Activated T-cell treated with anti-CD3 and anti-CD28 coated beads, Interleukin-2, amount 50 U/mL, for 24 hours (primary cell): ENCODE measurements at regions not wholly inside any gene's neighbourhood (a gene's known extent, or its start where the extent isn't known, plus 50 kb on each side); places are given as distances from the start of the nearest gene placed in this dataset.

Experiments used
- DNase-seq: peaks from one replicate; pipeline ENCODE4 v3.0.0-alpha.2; 2020
- H3K27ac Mint-ChIP-seq: 2 replicates; pipeline ENCODE4 v1.8.0; 2020; ENCODE audit warnings: mild to moderate bottlenecking, mixed read lengths
- H3K27me3 Mint-ChIP-seq: 2 replicates; pipeline ENCODE4 v1.8.0; 2020; ENCODE audit warnings: mixed read lengths
- H3K36me3 Mint-ChIP-seq: 2 replicates; pipeline ENCODE4 v1.8.0; 2020; ENCODE audit warnings: low read depth, mixed read lengths
- H3K4me1 Mint-ChIP-seq: 2 replicates; pipeline ENCODE4 v1.8.0; 2020; ENCODE audit warnings: low read depth, mixed read lengths
- H3K4me3 Mint-ChIP-seq: 2 replicates; pipeline ENCODE4 v1.8.0; 2020; ENCODE audit warnings: mild to moderate bottlenecking, moderate library complexity, mixed read lengths
- H3K9me3 Mint-ChIP-seq: 2 replicates; pipeline ENCODE4 v1.8.0; 2020; ENCODE audit warnings: mixed read lengths

- Mint-ChIP-seq H3K36me3 (no peaks in the 10 kb centered on the region), H3K4me3 (no peak overlapping the region), H3K9me3 (no peaks in the 10 kb centered on the region), H3K27ac (no peak overlapping the region), H3K27me3 (no peaks in the 10 kb centered on the region), H3K4me1 (peaks cover 25% of the 10 kb centered on the region)
- DNase-seq: no peak
Observed at GRCh38 chr12:3996322-3996721, 123.1 kb upstream of the PARP11 start.

GRCh38 chr12:3995306-3995705 lies 122.1 kb upstream of the PARP11 start:
- peaks cover 25% of the 10 kb centered on the region for H3K4me1 Mint-ChIP-seq
- H3K27ac Mint-ChIP-seq: no peak overlapping the region
- no peak overlapping the region for H3K4me3 Mint-ChIP-seq
- no peak for DNase-seq
- H3K9me3 Mint-ChIP-seq: no peaks in the 10 kb centered on the region
- H3K36me3 Mint-ChIP-seq: no peaks in the 10 kb centered on the region
- no peaks in the 10 kb centered on the region for H3K27me3 Mint-ChIP-seq

DNA sequence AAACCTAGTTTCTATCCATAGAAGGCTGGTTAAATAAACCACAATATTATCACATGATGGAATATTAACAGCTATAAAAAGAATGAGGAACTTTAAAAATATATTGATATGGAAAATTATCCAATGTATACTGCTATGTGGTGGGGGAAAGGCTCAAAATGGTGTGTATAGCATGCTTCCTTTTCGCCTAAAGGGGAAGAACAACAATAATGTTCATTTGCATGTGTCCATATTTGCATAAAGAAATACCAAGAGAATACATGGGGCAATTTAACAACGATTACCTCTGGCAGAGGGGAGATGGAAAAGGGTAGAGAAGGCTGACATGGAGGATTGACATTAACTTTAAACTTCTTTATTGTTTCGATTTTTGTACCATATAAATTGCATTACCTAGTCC lies 121.3 kb upstream of the PARP11 start:
- Mint-ChIP-seq H3K27me3 (no peaks in the 10 kb centered on the region), H3K27ac (no peak overlapping the region)

GRCh38 chr12:3992945-3993344 lies 119.7 kb upstream of the PARP11 start:
- Mint-ChIP-seq H3K36me3 (no peaks in the 10 kb centered on the region), H3K4me3 (no peak overlapping the region), H3K9me3 (no peaks in the 10 kb centered on the region), H3K27ac (no peak overlapping the region), H3K4me1 (peaks cover 33% of the 10 kb centered on the region), H3K27me3 (no peaks in the 10 kb centered on the region)
- DNase-seq: no peak

More for the DNA sequence above, 121.3 kb upstream of the PARP11 start:
- no peaks in the 10 kb centered on the region for H3K36me3 Mint-ChIP-seq
- H3K4me3 Mint-ChIP-seq: no peak overlapping the region
- DNase-seq: no peak
- peaks cover 26% of the 10 kb centered on the region for H3K4me1 Mint-ChIP-seq
- H3K9me3 Mint-ChIP-seq: no peaks in the 10 kb centered on the region

DNA sequence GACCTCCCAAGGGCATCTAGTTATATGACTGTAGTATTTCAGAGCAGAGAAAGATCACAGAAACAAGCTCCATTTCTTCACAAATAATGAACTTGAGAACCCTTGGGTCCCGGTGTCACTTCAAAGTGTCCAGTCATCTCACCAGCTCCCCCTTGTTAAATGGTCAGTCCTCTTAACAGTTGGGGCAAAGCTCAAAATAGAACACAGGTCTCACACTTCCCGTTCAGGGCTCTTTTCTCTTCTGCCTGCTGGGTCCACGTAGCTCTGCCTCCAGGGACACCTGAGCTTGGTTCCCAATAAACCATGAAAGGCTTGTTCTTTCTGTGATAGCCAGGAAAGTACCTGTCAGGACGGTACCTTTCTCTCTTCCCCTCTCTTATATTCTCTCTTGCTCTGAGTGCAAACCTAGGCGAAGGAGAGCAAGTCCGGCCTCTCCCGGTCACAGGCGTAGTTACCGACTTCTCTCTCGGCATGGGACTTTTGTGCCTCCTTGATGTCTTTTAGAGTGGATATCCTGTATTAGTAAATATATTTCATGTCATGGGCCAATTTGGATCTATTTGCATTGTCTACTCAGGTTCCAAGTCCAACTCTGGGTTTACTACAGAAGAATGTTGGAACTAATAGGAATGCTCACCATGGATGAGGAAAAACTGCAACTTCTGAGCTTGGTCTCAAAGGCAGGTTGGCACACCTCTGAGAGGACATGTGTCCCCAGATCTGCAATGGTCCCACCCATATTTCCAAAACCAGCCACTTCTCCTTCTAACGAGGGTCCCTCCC lies 118.8 kb upstream of the PARP11 start:
- Mint-ChIP-seq H3K27me3 (no peaks in the 10 kb centered on the region), H3K36me3 (no peaks in the 10 kb centered on the region), H3K27ac (no peak overlapping the region), H3K4me3 (no peak overlapping the region), H3K9me3 (no peaks in the 10 kb centered on the region), H3K4me1 (peaks cover 38% of the 10 kb centered on the region)
- no peak for DNase-seq

DNA sequence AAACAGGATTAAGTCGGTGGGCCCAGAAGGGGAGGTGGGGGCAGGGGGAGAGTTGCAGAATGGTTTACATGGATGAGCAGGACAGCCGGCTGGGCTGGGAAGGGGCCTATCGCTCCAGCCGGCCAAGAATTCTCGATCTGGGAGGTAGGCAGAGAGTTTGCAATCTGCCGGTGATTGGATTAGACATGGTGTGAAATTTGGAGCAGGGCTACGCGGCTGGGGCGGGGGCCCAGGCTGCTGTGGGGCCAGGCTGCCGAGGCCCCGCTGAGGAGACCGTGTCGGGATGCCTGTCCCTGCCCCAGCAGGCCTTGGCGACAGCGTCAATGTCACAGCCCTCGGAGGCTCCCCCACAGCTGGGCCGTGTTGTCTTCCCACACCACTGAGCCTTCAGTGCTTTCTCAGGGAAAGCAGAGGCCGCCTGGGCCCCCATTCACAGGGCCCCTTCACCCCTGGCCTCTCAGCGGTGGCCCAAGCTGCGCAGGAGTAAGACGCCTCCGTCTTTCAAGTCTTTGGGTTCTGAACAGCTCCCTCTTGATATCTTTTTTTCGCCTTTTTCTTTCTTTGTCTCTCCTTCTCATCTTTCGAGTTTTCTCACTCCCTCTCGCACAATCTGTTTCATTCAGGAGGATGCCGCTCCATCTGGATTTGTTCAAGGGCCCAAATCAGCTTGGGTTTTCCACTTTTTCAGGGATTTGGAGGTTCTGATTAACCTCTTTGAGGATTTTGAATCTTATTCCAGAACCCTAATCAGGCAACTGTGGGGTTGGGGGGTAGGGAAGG lies 117.5 kb upstream of the PARP11 start:
- Mint-ChIP-seq H3K36me3 (no peaks in the 10 kb centered on the region), H3K9me3 (no peaks in the 10 kb centered on the region), H3K4me3 (no peak overlapping the region), H3K4me1 (peaks cover 34% of the 10 kb centered on the region), H3K27ac (no peak overlapping the region), H3K27me3 (no peaks in the 10 kb centered on the region)
- DNase-seq: no peak

DNA sequence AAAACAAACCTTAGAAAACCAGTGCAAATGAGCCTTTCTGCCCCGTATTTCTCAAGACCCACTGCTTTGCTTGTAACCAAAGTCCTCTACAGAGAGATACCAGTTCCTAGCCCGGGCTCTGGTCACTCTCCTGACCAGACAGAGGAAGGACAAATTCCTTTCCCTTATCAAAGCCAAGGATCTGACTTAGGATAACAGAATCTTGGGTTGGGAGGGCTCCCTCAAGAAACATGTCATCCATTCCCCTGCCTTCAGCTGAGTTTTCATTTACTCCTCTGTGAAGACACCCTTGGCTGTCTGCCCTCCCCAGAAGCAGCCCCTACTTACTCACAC lies 116.0 kb upstream of the PARP11 start:
- no peak for DNase-seq
- Mint-ChIP-seq H3K4me3 (no peak overlapping the region), H3K27ac (peak overlapping the region; percentile 78), H3K4me1 (peaks cover 34% of the 10 kb centered on the region), H3K36me3 (no peaks in the 10 kb centered on the region), H3K27me3 (no peaks in the 10 kb centered on the region), H3K9me3 (no peaks in the 10 kb centered on the region)

GRCh38 chr12:3988519-3989217 lies 115.5 kb upstream of the PARP11 start:
- peak; percentile 50 for DNase-seq
- no peaks in the 10 kb centered on the region for H3K36me3 Mint-ChIP-seq
- H3K27ac Mint-ChIP-seq: peak overlapping the region; percentile 78
- no peaks in the 10 kb centered on the region for H3K9me3 Mint-ChIP-seq
- H3K4me1 Mint-ChIP-seq: peaks cover 34% of the 10 kb centered on the region
- no peak overlapping the region for H3K4me3 Mint-ChIP-seq
- H3K27me3 Mint-ChIP-seq: no peaks in the 10 kb centered on the region

DNA sequence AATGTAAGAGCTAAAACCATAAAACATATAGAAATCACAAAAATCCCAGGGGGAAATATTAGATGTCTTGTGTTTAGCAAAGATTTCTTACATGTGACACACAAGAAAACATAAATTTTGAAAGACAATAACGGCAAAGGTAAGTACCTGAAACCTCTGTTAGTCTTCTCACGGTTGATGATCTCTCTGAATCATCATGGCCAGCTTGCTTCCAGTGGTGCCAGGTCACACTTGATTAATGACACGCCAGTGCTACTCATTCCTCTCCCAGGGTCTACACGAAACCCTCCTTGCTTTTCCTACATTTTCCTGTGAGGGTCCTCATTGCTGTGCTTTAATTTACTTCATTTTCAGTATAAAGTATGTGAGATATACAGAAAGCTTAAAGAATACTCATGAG lies 114.4 kb upstream of the PARP11 start:
- Mint-ChIP-seq H3K27ac (no peak overlapping the region), H3K27me3 (no peaks in the 10 kb centered on the region), H3K4me1 (peaks cover 34% of the 10 kb centered on the region), H3K9me3 (no peaks in the 10 kb centered on the region), H3K4me3 (no peak overlapping the region), H3K36me3 (no peaks in the 10 kb centered on the region)
- DNase-seq: no peak

DNA sequence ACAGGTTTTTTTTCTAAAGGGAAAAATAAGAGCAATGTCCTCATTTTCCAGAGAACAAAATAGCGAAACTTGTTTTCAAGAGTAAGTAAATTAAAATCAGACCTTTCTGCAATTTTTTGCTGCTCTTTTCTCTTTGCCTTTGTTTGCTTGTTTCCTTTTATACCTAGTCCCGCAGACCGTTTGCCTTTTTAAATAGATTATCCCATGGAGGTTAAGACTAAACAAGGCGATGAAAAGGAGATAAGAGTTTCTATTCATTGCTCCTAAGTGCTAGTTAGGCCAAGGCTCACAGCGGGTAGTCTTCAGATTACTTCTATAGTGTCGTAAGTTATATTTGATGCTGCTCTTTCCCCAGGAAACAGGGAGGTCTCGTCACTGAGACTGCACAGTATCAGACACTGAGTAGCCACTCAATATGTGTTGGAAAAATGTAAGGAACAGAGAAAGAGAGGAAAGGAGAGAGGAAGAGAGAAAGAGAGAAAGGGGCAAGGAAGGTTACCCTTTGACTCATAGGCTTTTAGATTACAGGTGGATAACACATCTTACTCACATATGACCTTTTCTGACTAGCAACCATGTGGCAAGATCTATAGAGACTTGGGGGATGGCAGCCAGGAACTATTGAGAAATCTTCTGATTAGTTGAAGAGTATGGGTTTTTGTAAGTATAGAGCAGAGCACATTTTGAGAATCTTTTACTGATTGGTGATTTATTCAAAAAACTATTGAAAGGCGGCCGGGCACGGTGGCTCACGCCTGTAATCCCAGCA lies 107.5 kb upstream of the PARP11 start:
- Mint-ChIP-seq H3K27ac (peak overlapping the region; percentile 76), H3K9me3 (no peaks in the 10 kb centered on the region), H3K4me1 (peaks cover 48% of the 10 kb centered on the region), H3K36me3 (no peaks in the 10 kb centered on the region), H3K27me3 (no peaks in the 10 kb centered on the region), H3K4me3 (no peak overlapping the region)
- no peak for DNase-seq

- Mint-ChIP-seq H3K27me3 (no peaks in the 10 kb centered on the region), H3K4me1 (peaks cover 77% of the 10 kb centered on the region), H3K4me3 (no peak overlapping the region), H3K27ac (peak overlapping the region; percentile 38), H3K36me3 (no peaks in the 10 kb centered on the region), H3K9me3 (no peaks in the 10 kb centered on the region)
- no peak for DNase-seq
Observed at GRCh38 chr12:3977621-3978020, 104.4 kb upstream of the PARP11 start.

GRCh38 chr12:3976351-3976938 lies 103.2 kb upstream of the PARP11 start:
- Mint-ChIP-seq H3K27me3 (no peaks in the 10 kb centered on the region), H3K27ac (peak overlapping the region; percentile 87), H3K4me3 (peak overlapping the region; percentile 2), H3K4me1 (peaks cover 83% of the 10 kb centered on the region), H3K9me3 (peaks cover 2% of the 10 kb centered on the region), H3K36me3 (no peaks in the 10 kb centered on the region)
- DNase-seq: no peak

DNA sequence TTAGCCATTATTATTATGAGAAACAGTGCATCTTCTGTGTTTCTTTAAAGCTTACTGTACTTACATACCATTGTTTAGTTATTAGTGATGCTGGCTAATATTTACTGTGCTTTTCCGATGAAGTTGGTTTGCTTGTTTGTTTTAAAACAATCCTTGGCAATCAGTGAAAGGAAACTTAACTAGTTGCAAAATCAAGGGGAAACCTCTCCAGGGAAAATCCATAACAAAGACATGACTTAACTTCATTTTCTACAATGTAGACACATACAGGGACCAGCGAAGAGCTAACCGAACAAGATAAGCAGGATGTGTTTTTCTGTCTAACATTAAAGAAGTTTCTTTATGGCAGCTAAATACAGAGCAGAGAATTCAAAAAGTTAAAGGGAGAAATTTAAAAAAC lies 102.5 kb upstream of the PARP11 start:
- no peaks in the 10 kb centered on the region for H3K36me3 Mint-ChIP-seq
- peak overlapping the region; percentile 35 for H3K27ac Mint-ChIP-seq
- DNase-seq: no peak
- no peak overlapping the region for H3K4me3 Mint-ChIP-seq
- H3K4me1 Mint-ChIP-seq: peaks cover 78% of the 10 kb centered on the region
- H3K9me3 Mint-ChIP-seq: peaks cover 2% of the 10 kb centered on the region
- no peaks in the 10 kb centered on the region for H3K27me3 Mint-ChIP-seq

DNA sequence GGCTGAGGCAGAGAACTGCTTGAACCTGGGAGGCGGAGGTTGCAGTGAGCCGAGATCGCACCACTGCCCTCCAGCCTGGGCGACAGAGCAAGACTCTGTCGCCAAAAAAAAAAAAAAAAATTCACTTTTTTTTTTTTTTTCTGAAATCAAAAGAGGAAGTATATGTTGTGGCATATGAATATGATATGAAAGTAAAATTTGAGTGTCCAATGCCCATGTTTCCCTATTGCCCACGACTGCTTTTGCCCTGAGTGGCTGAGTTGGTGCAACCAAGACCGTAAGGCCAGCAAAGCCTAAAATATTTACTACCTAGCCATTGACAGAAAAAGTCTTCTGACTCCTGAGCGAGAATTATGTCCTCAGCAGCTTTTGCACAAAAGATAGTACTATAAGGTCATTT lies 101.7 kb upstream of the PARP11 start:
- no peaks in the 10 kb centered on the region for H3K36me3 Mint-ChIP-seq
- no peak for DNase-seq
- peaks cover 70% of the 10 kb centered on the region for H3K4me1 Mint-ChIP-seq
- H3K4me3 Mint-ChIP-seq: no peak overlapping the region
- no peaks in the 10 kb centered on the region for H3K27me3 Mint-ChIP-seq
- H3K27ac Mint-ChIP-seq: peak overlapping the region; percentile 91
- peaks cover 2% of the 10 kb centered on the region for H3K9me3 Mint-ChIP-seq
